ENCODE measurements at regions not wholly inside any gene's neighbourhood (a gene's known extent, or its start where the extent isn't known, plus 50 kb on each side); places are given as distances from the start of the nearest gene placed in this dataset.

- TF ChIP-seq POLR2A (IDR thresholded peaks at IDR 0.05) (no peak), CTCF (IDR thresholded peaks at IDR 0.05) (no peak)
These were observed 85.4 kb downstream of the MYL12B start for GRCh38 chr18:3347286-3347803.

All from testis (tissue), 2 donors.